HG03575 (cell line): ENCODE measurements at regions not wholly inside any gene's neighbourhood (a gene's known extent, or its start where the extent isn't known, plus 50 kb on each side); places are given as distances from the start of the nearest gene placed in this dataset.

ENCODE experiments used
- ATAC-seq: cut with Tn5 transposase; IDR thresholded peaks from one replicate; pipeline ENCODE4 v1.9.1; 2021; ENCODE audit not compliant: unreplicated experiment, insufficient number of reproducible peaks, low FRiP score; ENCODE audit errors: extremely low read depth

- ATAC-seq = no peak
Observed at GRCh38 chr15:39161096-39161495, 419.8 kb upstream of the THBS1 start.

GRCh38 chr15:39165020-39165706 lies 415.7 kb upstream of the THBS1 start:
- no peak for ATAC-seq

- ATAC-seq = no peak
Observed at GRCh38 chr15:39167164-39168058, 413.5 kb upstream of the THBS1 start.

- ATAC-seq = no peak
Observed at GRCh38 chr15:39171944-39172368, 408.9 kb upstream of the THBS1 start.

- ATAC-seq = no peak
Observed at GRCh38 chr15:39172380-39173281, 408.2 kb upstream of the THBS1 start.

- no peak for ATAC-seq
Observed at GRCh38 chr15:39173426-39173825, 407.5 kb upstream of the THBS1 start.

GRCh38 chr15:39174332-39174731 lies 406.5 kb upstream of the THBS1 start:
- no peak for ATAC-seq

GRCh38 chr15:39176030-39176429 lies 404.8 kb upstream of the THBS1 start:
- ATAC-seq = no peak

- ATAC-seq = no peak
Observed at GRCh38 chr15:39177561-39177960, 403.3 kb upstream of the THBS1 start.

GRCh38 chr15:39180030-39180429 lies 400.8 kb upstream of the THBS1 start:
- ATAC-seq = no peak

- ATAC-seq = no peak
Observed at GRCh38 chr15:39180483-39180933, 400.4 kb upstream of the THBS1 start.

GRCh38 chr15:39181056-39181747 lies 399.7 kb upstream of the THBS1 start:
- ATAC-seq = no peak

GRCh38 chr15:39181940-39182339 lies 398.9 kb upstream of the THBS1 start:
- ATAC-seq = no peak

GRCh38 chr15:39183164-39183881 lies 397.6 kb upstream of the THBS1 start:
- no peak for ATAC-seq

GRCh38 chr15:39184701-39185390 lies 396.0 kb upstream of the THBS1 start:
- no peak for ATAC-seq

GRCh38 chr15:39188314-39188713 lies 392.6 kb upstream of the THBS1 start:
- no peak for ATAC-seq

- no peak for ATAC-seq
Observed at GRCh38 chr15:39188930-39189329, 391.9 kb upstream of the THBS1 start.

GRCh38 chr15:39191871-39192291 lies 389.0 kb upstream of the THBS1 start:
- no peak for ATAC-seq
